ENCODE measurements at regions not wholly inside any gene's neighbourhood (a gene's known extent, or its start where the extent isn't known, plus 50 kb on each side); places are given as distances from the start of the nearest gene placed in this dataset.

- Histone ChIP-seq H3K4me3 (no peak overlapping the region), H3K27ac (ENCODE audit: low read depth) (no peak overlapping the region), H3K9me2 (ENCODE audit: insufficient read depth) (no peaks in the 10 kb centered on the region), H3F3A (replicated peaks; ENCODE audit: low read depth) (no peaks in the 10 kb centered on the region), H3K4me2 (no peak overlapping the region), H3K36me3 (ENCODE audit: insufficient read depth) (no peaks in the 10 kb centered on the region), H4K20me1 (replicated peaks; ENCODE audit: insufficient read depth) (no peaks in the 10 kb centered on the region), H3K4me1 (ENCODE audit: insufficient read depth) (no peaks in the 10 kb centered on the region; the same call in 1 of the 2 replicates), H2AFZ (no peak overlapping the region), H3K27me3 (ENCODE audit: insufficient read depth) (no peaks in the 10 kb centered on the region), H3K79me2 (replicated peaks; ENCODE audit: insufficient read depth) (no peaks in the 10 kb centered on the region)
- TF ChIP-seq POLR2AphosphoS5 (IDR thresholded peaks at IDR 0.05; ENCODE audit: low read depth) (no peak), JUNB (IDR thresholded peaks at IDR 0.05; ENCODE audit: unreplicated experiment) (no peak), REST (IDR thresholded peaks at IDR 0.05; ENCODE audit: unreplicated experiment) (no peak), CREB1 (CRISPR knock-in tag; IDR thresholded peaks at IDR 0.05; ENCODE audit: low read depth) (no peak), STAT1 (IDR thresholded peaks at IDR 0.05; ENCODE audit: unreplicated experiment) (no peak), ZNF114 (CRISPR knock-in tag; IDR thresholded peaks at IDR 0.05) (no peak), EZH2phosphoT487 (IDR thresholded peaks at IDR 0.05; ENCODE audit: unreplicated experiment) (no peak), ZNF462 (CRISPR knock-in tag; IDR thresholded peaks at IDR 0.05) (no peak), EZH2 (IDR thresholded peaks at IDR 0.05; ENCODE audit: low read depth, unreplicated experiment) (no peak), ZNF331 (CRISPR knock-in tag; IDR thresholded peaks at IDR 0.05; ENCODE audit: low read depth) (no peak), ETS1 (IDR thresholded peaks at IDR 0.05) (no peak), CTCF (conservative IDR thresholded peaks at IDR 0.05; ENCODE audit: low read depth in 2 of 2) (no peak), NANOG (IDR thresholded peaks at IDR 0.05; ENCODE audit: borderline replicate concordance) (no peak)
- no peak for ATAC-seq
- Mint-ChIP-seq H3K27me3 (ENCODE audit: insufficient read depth, low read depth, poor library complexity) (peaks cover 12% of the 10 kb centered on the region), H3K36me3 (ENCODE audit: low read depth) (peaks cover 3% of the 10 kb centered on the region; the same call in 1 of the 3 replicates), H3K27ac (no peak overlapping the region), H3K4me1 (peaks cover 16% of the 10 kb centered on the region), H3K9me3 (peaks cover 26% of the 10 kb centered on the region), H3K4me3 (no peak overlapping the region)
- no peak for DNase-seq (ENCODE audit: low spot score)
These were observed 175.5 kb downstream of the MIS18A start for GRCh38 chr21:32103361-32103760.
